Uterus (tissue), 3 donors: ENCODE measurements at regions not wholly inside any gene's neighbourhood (a gene's known extent, or its start where the extent isn't known, plus 50 kb on each side); places are given as distances from the start of the nearest gene placed in this dataset.
"Not testable (repeated sequence)": the region's sequence is repeated elsewhere in the genome, so short reads cannot be mapped to it uniquely, and the experiment has no call there.

Experiments
- DNase-seq, 2 donors: peaks; one replicate each; pipeline ENCODE4 v3.0.0-alpha.2; 2019 to 2020
- H3K27ac ChIP-seq, 2 donors: fragments of 200-600 bp; sonication (generic); 1 replicate in 1 of 2; 2 replicates in 1 of 2; pipeline ENCODE4 v1.5.1; 2016 to 2018
- H3K27me3 ChIP-seq, 2 donors: fragments of 200-600 bp; sonication (generic); one replicate each; pipeline ENCODE4 v1.5.1; 2018 to 2019; ENCODE audit warnings: control low read depth in 1 of 2
- H3K36me3 ChIP-seq, 2 donors: fragments of 200-600 bp; sonication (generic); one replicate each; pipeline ENCODE4 v1.5.1; 2019; ENCODE audit warnings: control low read depth in 1 of 2
- H3K4me1 ChIP-seq, 2 donors: fragments of 200-600 bp; sonication (generic); one replicate each; pipeline ENCODE4 v1.5.1; 2018 to 2019; ENCODE audit warnings: control low read depth in 1 of 2
- H3K4me3 ChIP-seq, 2 donors: fragments of 200-600 bp; sonication (generic); 1 replicate in 1 of 2; 2 replicates in 1 of 2; pipeline ENCODE4 v1.5.1; 2018 to 2019; ENCODE audit warnings: mild to moderate bottlenecking in 1 of 2
- H3K9me3 ChIP-seq, 2 donors: fragments of 200-600 bp; sonication (generic); one replicate each; pipeline ENCODE4 v1.5.1; 2019; ENCODE audit warnings: control low read depth in 1 of 2
- POLR2A ChIP-seq, 2 donors: fragments of 450-650 bp; IDR thresholded peaks; one replicate each; pipeline ENCODE4 v1.6.1; 2016; ENCODE audit warnings: antibody characterized with exemption in 2 of 2, mild to moderate bottlenecking in 1 of 2, moderate library complexity in 1 of 2
- intact Hi-C: fragments of 100-400 bp; cut with DNase I; formaldehyde crosslinking; loops from one replicate; pipeline ENCODE4 v1.15.1; 2023; ENCODE audit warnings: low total_unique reads
- TF ChIP-seq, protein P1 (sequence below), 4 experiments: fragments of 200-600 bp in 2 of 4; fragments of 450-650 bp in 2 of 4; sonication (generic) in 2 of 4; IDR thresholded peaks; one replicate each; pipeline ENCODE4 v1.5.1; 2016 to 2019; ENCODE audit warnings: antibody characterized with exemption in 4 of 4, mild to moderate bottlenecking in 2 of 4, moderate library complexity in 1 of 4
- donor health status: DM: yes; HTN: yes; CAD: no.

DNA sequence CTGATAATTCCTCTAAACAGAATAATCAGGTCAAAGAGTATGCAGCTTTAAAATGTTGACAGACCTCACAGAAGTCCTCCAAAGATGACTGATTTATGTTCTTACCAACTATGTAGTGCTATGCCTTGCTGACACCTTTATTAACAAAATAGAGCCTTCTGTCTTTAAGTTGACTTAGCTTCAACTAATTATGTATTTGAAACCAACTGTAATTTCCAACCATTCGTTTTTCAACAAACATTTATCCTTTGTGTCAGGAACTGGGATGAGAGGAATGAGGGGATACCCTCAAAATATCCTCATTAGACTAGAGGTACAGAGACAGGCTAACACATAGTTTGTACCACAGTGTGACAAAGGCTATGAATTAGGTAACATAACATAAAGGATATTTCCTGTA, 186.2 kb upstream of the ZNF217 start:
- Histone ChIP-seq H3K36me3 (no peaks in the 10 kb centered on the region), H3K9me3 (no peaks in the 10 kb centered on the region), H3K27me3 (no peaks in the 10 kb centered on the region), H3K27ac (no peak overlapping the region), H3K4me3 (no peak overlapping the region), H3K4me1 (no peaks in the 10 kb centered on the region)
- TF ChIP-seq, protein P1, sequence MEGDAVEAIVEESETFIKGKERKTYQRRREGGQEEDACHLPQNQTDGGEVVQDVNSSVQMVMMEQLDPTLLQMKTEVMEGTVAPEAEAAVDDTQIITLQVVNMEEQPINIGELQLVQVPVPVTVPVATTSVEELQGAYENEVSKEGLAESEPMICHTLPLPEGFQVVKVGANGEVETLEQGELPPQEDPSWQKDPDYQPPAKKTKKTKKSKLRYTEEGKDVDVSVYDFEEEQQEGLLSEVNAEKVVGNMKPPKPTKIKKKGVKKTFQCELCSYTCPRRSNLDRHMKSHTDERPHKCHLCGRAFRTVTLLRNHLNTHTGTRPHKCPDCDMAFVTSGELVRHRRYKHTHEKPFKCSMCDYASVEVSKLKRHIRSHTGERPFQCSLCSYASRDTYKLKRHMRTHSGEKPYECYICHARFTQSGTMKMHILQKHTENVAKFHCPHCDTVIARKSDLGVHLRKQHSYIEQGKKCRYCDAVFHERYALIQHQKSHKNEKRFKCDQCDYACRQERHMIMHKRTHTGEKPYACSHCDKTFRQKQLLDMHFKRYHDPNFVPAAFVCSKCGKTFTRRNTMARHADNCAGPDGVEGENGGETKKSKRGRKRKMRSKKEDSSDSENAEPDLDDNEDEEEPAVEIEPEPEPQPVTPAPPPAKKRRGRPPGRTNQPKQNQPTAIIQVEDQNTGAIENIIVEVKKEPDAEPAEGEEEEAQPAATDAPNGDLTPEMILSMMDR (IDR thresholded peaks at IDR 0.05): no peak
- no peak for TF ChIP-seq POLR2A (IDR thresholded peaks at IDR 0.05)
- intact Hi-C loops: no loop called here
- DNase-seq: no peak

DNA sequence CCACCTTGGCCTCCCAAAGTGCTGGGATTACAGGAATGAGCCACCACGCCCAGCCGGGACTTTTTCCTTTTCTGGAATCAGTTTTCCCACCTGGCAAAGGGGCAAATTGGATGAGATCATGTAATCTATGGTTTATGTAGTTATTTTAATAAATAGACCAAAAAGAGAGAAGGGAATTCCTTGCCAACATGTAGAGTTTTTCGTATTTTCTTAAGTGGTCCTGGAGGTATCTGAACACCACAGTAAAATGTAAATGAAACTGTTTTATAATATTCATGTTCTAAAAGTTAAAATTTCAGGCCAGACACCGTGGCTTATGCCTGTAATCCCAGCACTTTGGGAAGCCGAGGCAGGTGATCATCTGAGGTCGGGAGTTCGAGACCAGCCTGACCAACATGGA, 185.1 kb upstream of the ZNF217 start:
- H3K27me3 ChIP-seq: no peaks in the 10 kb centered on the region
- H3K4me3 ChIP-seq: no peak overlapping the region
- no peak overlapping the region for H3K27ac ChIP-seq
- TF ChIP-seq, protein P1 (IDR thresholded peaks at IDR 0.05): no peak
- no peak for TF ChIP-seq POLR2A (IDR thresholded peaks at IDR 0.05)
- DNase-seq: no peak
- no peaks in the 10 kb centered on the region for H3K36me3 ChIP-seq
- no peaks in the 10 kb centered on the region for H3K4me1 ChIP-seq
- H3K9me3 ChIP-seq: no peaks in the 10 kb centered on the region
- intact Hi-C loops: no loop called here

DNA sequence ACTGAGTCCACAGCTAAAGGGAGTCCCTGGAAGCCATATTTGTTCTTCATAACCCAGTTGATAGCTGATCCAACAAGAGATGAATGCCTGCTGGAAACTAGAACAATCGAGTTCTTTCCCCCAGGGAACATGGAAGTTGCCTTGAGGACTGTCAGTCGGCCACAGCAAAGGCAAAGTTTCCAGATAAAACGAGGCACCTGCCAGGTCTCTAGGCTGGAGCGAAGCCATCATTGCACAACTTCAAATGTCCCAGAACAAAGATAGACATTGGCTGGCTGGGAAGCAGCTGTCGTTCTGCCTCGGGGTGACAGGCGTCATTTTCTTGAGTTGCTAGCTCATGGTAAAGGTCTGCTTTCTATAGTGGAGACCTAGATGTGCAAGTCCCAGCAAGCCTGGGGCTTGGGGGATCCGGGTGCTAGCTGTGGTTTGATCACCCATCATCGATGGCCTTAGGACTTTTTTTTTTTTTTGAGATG, 184.4 kb upstream of the ZNF217 start:
- Histone ChIP-seq H3K36me3 (no peaks in the 10 kb centered on the region), H3K27ac (no peak overlapping the region), H3K4me1 (no peaks in the 10 kb centered on the region), H3K4me3 (no peak overlapping the region), H3K27me3 (no peaks in the 10 kb centered on the region), H3K9me3 (no peaks in the 10 kb centered on the region)
- DNase-seq: no peak
- intact Hi-C loops: no loop called here
- no peak for TF ChIP-seq POLR2A (IDR thresholded peaks at IDR 0.05)
- TF ChIP-seq, protein P1 (IDR thresholded peaks at IDR 0.05): no peak

- DNase-seq, H3K9me3 ChIP-seq, H3K4me1 ChIP-seq, H3K27me3 ChIP-seq, H3K27ac ChIP-seq, H3K4me3 ChIP-seq, H3K36me3 ChIP-seq, intact Hi-C loops: not testable (repeated sequence)
These were observed 183.8 kb upstream of the ZNF217 start for GRCh38 chr20:53777402-53777801.

- no peak for DNase-seq
- H3K4me1 ChIP-seq: no peaks in the 10 kb centered on the region
- no peaks in the 10 kb centered on the region for H3K27me3 ChIP-seq
- no peak overlapping the region for H3K27ac ChIP-seq
- no peaks in the 10 kb centered on the region for H3K36me3 ChIP-seq
- H3K9me3 ChIP-seq: no peaks in the 10 kb centered on the region
- intact Hi-C loops: no loop called here
- TF ChIP-seq, protein P1 (IDR thresholded peaks at IDR 0.05): no peak
- TF ChIP-seq POLR2A (IDR thresholded peaks at IDR 0.05): no peak
- H3K4me3 ChIP-seq: no peak overlapping the region
These were observed 183.2 kb upstream of the ZNF217 start for GRCh38 chr20:53776858-53777257.
